HEK293 (cell line): ENCODE measurements at regions not wholly inside any gene's neighbourhood (a gene's known extent, or its start where the extent isn't known, plus 50 kb on each side); places are given as distances from the start of the nearest gene placed in this dataset.

Experiments used
- GLIS1 ChIP-seq: fragments of 450-650 bp; formaldehyde crosslinking; IDR thresholded peaks from 2 replicates; pipeline ENCODE4 v1.5.1; 2016; ENCODE audit warnings: missing biosample characterization, missing genetic modification characterization
- HIC1 ChIP-seq: fragments of 450-650 bp; formaldehyde crosslinking; IDR thresholded peaks from 2 replicates; pipeline ENCODE4 v1.5.1; 2016; ENCODE audit warnings: missing biosample characterization, missing genetic modification characterization
- IKZF3 ChIP-seq: fragments of 450-650 bp; IDR thresholded peaks from 2 replicates; pipeline ENCODE4 v1.5.0; 2018; ENCODE audit warnings: missing biosample characterization, mild to moderate bottlenecking, missing genetic modification characterization, moderate library complexity
- KLF1 ChIP-seq: fragments of 450-650 bp; formaldehyde crosslinking; IDR thresholded peaks from 2 replicates; pipeline ENCODE4 v1.5.1; 2016; ENCODE audit warnings: missing biosample characterization, missing genetic modification characterization
- KLF10 ChIP-seq: fragments of 450-650 bp; IDR thresholded peaks from 2 replicates; pipeline ENCODE4 v1.5.1; 2018; ENCODE audit warnings: missing biosample characterization, mild to moderate bottlenecking, missing genetic modification characterization
- KLF9 ChIP-seq: fragments of 450-650 bp; formaldehyde crosslinking; IDR thresholded peaks from 2 replicates; pipeline ENCODE4 v1.5.1; 2016; ENCODE audit warnings: missing biosample characterization, missing genetic modification characterization, low read depth
- REST ChIP-seq: fragments of 450-650 bp; formaldehyde crosslinking; IDR thresholded peaks from 2 replicates; pipeline ENCODE4 v1.5.1; 2016; ENCODE audit warnings: missing biosample characterization, missing genetic modification characterization
- SCRT1 ChIP-seq: fragments of 450-650 bp; formaldehyde crosslinking; IDR thresholded peaks from 2 replicates; pipeline ENCODE4 v1.5.1; 2016; ENCODE audit warnings: missing biosample characterization, missing genetic modification characterization, borderline replicate concordance
- ZBTB11 ChIP-seq: fragments of 450-650 bp; formaldehyde crosslinking; conservative IDR thresholded peaks from 2 replicates; pipeline ENCODE4 v1.5.1; 2016; ENCODE audit warnings: low read depth, missing biosample characterization, missing genetic modification characterization
- ZBTB26 ChIP-seq: fragments of 450-650 bp; formaldehyde crosslinking; optimal IDR thresholded peaks from 2 replicates; pipeline ENCODE3; 2016; ENCODE audit warnings: missing biosample characterization, mild to moderate bottlenecking, missing genetic modification characterization
- ZEB2 ChIP-seq: fragments of 450-650 bp; formaldehyde crosslinking; IDR thresholded peaks from 2 replicates; pipeline ENCODE4 v1.5.1; 2016; ENCODE audit warnings: missing biosample characterization, missing genetic modification characterization
- ZNF138 ChIP-seq: fragments of 450-650 bp; formaldehyde crosslinking; IDR thresholded peaks from 2 replicates; pipeline ENCODE4 v1.5.1; 2016; ENCODE audit warnings: missing biosample characterization, missing genetic modification characterization, borderline replicate concordance
- ZNF221 ChIP-seq: fragments of 450-650 bp; formaldehyde crosslinking; IDR thresholded peaks from 2 replicates; pipeline ENCODE4 v1.5.1; 2017; ENCODE audit warnings: missing biosample characterization, missing genetic modification characterization, borderline replicate concordance
- ZNF335 ChIP-seq: fragments of 450-650 bp; formaldehyde crosslinking; conservative IDR thresholded peaks from 2 replicates; pipeline ENCODE4 v1.5.1; 2016; ENCODE audit warnings: missing biosample characterization, missing genetic modification characterization
- ZNF423 ChIP-seq: fragments of 450-650 bp; formaldehyde crosslinking; IDR thresholded peaks from 2 replicates; pipeline ENCODE4 v1.5.1; 2016; ENCODE audit warnings: missing biosample characterization, missing genetic modification characterization
- ZNF488 ChIP-seq: fragments of 450-650 bp; formaldehyde crosslinking; IDR thresholded peaks from 2 replicates; pipeline ENCODE4 v1.5.1; 2016; ENCODE audit warnings: missing biosample characterization, missing genetic modification characterization
- ZNF518A ChIP-seq: fragments of 450-650 bp; formaldehyde crosslinking; conservative IDR thresholded peaks from 2 replicates; pipeline ENCODE4 v1.5.1; 2016; ENCODE audit warnings: low read depth, missing biosample characterization, missing genetic modification characterization
- ZNF530 ChIP-seq: fragments of 450-650 bp; formaldehyde crosslinking; IDR thresholded peaks from 2 replicates; pipeline ENCODE4 v1.5.1; 2016; ENCODE audit warnings: low read depth, missing biosample characterization, missing genetic modification characterization
- ZNF76 ChIP-seq: fragments of 450-650 bp; formaldehyde crosslinking; IDR thresholded peaks from 2 replicates; pipeline ENCODE4; 2016; ENCODE audit warnings: low read depth, missing biosample characterization, missing genetic modification characterization, borderline replicate concordance
- ZNF768 ChIP-seq: fragments of 450-650 bp; formaldehyde crosslinking; IDR thresholded peaks from 2 replicates; pipeline ENCODE4 v1.5.1; 2018; ENCODE audit warnings: missing biosample characterization, mild to moderate bottlenecking, missing genetic modification characterization
- ZNF777 ChIP-seq: fragments of 450-650 bp; formaldehyde crosslinking; IDR thresholded peaks from 2 replicates; pipeline ENCODE4 v1.5.1; 2017; ENCODE audit warnings: missing biosample characterization, missing genetic modification characterization, borderline replicate concordance
- ZSCAN18 ChIP-seq: fragments of 450-650 bp; formaldehyde crosslinking; IDR thresholded peaks from 2 replicates; pipeline ENCODE4 v1.5.1; 2016; ENCODE audit warnings: missing biosample characterization, missing genetic modification characterization

GRCh38 chr13:99640260-99640659, 139.0 kb downstream of the TM9SF2 start (continued):
- TF ChIP-seq ZNF221 (tag by site-specific recombination) (no peak), ZNF423 (tag by site-specific recombination) (no peak), ZNF76 (tag by site-specific recombination) (no peak), ZBTB26 (no peak), ZSCAN18 (tag by site-specific recombination) (no peak), ZNF530 (no peak), HIC1 (tag by site-specific recombination) (peak; percentile 47; the same call in 1 of the 2 replicates), KLF1 (tag by site-specific recombination) (no peak), ZEB2 (tag by site-specific recombination) (0 out of 2 replicates have a peak, but pooled peaks have one; percentile 21), ZNF777 (tag by site-specific recombination) (no peak), ZNF335 (tag by site-specific recombination) (no peak), ZNF768 (tag by site-specific recombination) (no peak), REST (no peak), IKZF3 (tag by site-specific recombination) (peak; percentile 54), GLIS1 (no peak), SCRT1 (tag by site-specific recombination) (peak; percentile 68; the same call in 1 of the 2 replicates), KLF9 (tag by site-specific recombination) (no peak), ZBTB11 (no peak), ZNF518A (tag by site-specific recombination) (no peak), ZNF138 (tag by site-specific recombination) (no peak), KLF10 (tag by site-specific recombination) (no peak), ZNF488 (tag by site-specific recombination) (no peak)
